ENCODE measurements at regions not wholly inside any gene's neighbourhood (a gene's known extent, or its start where the extent isn't known, plus 50 kb on each side); places are given as distances from the start of the nearest gene placed in this dataset.
A peak's percentile ranks its signal among the peaks of the same experiment; 100 is the strongest.
"Not testable (repeated sequence)": the region's sequence is repeated elsewhere in the genome, so short reads cannot be mapped to it uniquely, and the experiment has no call there.

DNA sequence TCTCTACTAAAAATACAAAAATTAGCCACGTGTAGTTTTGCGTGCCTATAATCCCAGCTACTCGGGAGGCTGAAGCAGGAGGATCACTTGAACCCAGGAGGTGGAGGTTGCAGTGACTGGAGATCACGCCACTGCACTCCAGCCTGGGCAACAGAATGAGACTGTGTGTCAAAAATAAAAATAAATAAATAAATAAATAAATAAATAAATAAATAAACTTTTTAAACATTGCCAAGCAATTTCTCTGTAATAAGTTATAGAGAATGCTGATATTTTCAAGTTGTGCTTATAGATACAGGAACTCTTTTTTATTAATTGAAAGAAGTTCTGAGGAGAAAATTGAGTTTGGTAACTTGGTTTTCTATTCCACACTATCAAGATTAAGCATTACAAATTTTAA lies 91.9 kb upstream of the ALDH1A1 start:
- not testable (repeated sequence) for H3K36me3 ChIP-seq (ENCODE audit: control insufficient read depth, insufficient read depth, low read length); H3K79me2 ChIP-seq (ENCODE audit: control insufficient read depth, insufficient read depth, low read length); H3K9ac ChIP-seq (ENCODE audit: low read length); H3K4me2 ChIP-seq (ENCODE audit: low read length); H3K18ac ChIP-seq (ENCODE audit: low read length); H3K27me3 ChIP-seq (ENCODE audit: insufficient read depth, low read length, poor library complexity); H3K4me3 ChIP-seq (ENCODE audit: low read length); H4K8ac ChIP-seq (ENCODE audit: low read depth, low read length); H3K56ac ChIP-seq (ENCODE audit: low read length); H4K5ac ChIP-seq (ENCODE audit: low read length); H2BK15ac ChIP-seq (replicated peaks; ENCODE audit: low read depth); H2AK5ac ChIP-seq (ENCODE audit: low read length); DNase-seq; H3K23ac ChIP-seq (ENCODE audit: low read length); H3K79me1 ChIP-seq (ENCODE audit: low read length); H3K27ac ChIP-seq (ENCODE audit: low read depth, low read length); H2BK5ac ChIP-seq (ENCODE audit: low read length); H2BK120ac ChIP-seq (ENCODE audit: low read depth, low read length); H3K4ac ChIP-seq (ENCODE audit: low read depth, low read length); H3K4me1 ChIP-seq (ENCODE audit: control insufficient read depth, low read depth, low read length)
- WGBS (ENCODE audit: extremely low coverage, insufficient coverage, low lambda C conversion rate): no CpG with 5 or more reads among the region's 4 CpGs

DNA sequence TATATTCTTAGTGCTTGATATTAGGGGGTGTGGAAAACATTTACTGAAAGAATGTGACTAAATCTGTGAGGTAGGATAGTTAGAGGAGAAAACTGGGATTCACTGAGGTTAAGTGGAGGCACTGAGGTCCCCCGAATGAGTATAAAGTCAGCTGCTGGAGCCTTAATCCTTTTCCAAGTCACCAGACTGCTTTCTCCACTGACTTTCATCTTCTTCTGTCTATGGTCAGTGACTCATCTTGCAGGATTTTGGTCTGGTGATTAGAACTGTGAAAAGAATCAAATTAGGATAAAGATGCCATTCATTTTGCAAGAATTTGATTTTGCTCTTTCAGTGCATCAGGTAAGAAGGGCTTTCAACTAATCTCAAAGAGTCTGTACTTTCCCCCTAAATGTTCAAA lies 89.3 kb upstream of the ALDH1A1 start:
- no CpG with 5 or more reads among the region's 1 CpG for WGBS (ENCODE audit: extremely low coverage, insufficient coverage, low lambda C conversion rate)
- Histone ChIP-seq H3K4me1 (ENCODE audit: control insufficient read depth, low read depth, low read length) (no peaks in the 10 kb centered on the region), H3K18ac (ENCODE audit: low read length) (no peak overlapping the region), H4K5ac (ENCODE audit: low read length) (no peak overlapping the region), H3K4ac (ENCODE audit: low read depth, low read length) (no peak overlapping the region), H3K23ac (ENCODE audit: low read length) (no peak overlapping the region), H3K4me2 (ENCODE audit: low read length) (no peak overlapping the region), H3K56ac (ENCODE audit: low read length) (no peak overlapping the region), H3K4me3 (ENCODE audit: low read length) (no peak overlapping the region), H3K79me1 (ENCODE audit: low read length) (no peaks in the 10 kb centered on the region), H3K27ac (ENCODE audit: low read depth, low read length) (no peak overlapping the region), H2BK5ac (ENCODE audit: low read length) (no peak overlapping the region), H2BK15ac (replicated peaks; ENCODE audit: low read depth) (no peak overlapping the region), H3K9ac (ENCODE audit: low read length) (no peak overlapping the region), H4K8ac (ENCODE audit: low read depth, low read length) (no peak overlapping the region), H3K36me3 (ENCODE audit: control insufficient read depth, insufficient read depth, low read length) (no peaks in the 10 kb centered on the region), H3K79me2 (ENCODE audit: control insufficient read depth, insufficient read depth, low read length) (no peaks in the 10 kb centered on the region), H3K27me3 (ENCODE audit: insufficient read depth, low read length, poor library complexity) (no peaks in the 10 kb centered on the region), H2BK120ac (ENCODE audit: low read depth, low read length) (no peak overlapping the region), H2AK5ac (ENCODE audit: low read length) (no peak overlapping the region)
- peak; percentile 37 for DNase-seq

DNA sequence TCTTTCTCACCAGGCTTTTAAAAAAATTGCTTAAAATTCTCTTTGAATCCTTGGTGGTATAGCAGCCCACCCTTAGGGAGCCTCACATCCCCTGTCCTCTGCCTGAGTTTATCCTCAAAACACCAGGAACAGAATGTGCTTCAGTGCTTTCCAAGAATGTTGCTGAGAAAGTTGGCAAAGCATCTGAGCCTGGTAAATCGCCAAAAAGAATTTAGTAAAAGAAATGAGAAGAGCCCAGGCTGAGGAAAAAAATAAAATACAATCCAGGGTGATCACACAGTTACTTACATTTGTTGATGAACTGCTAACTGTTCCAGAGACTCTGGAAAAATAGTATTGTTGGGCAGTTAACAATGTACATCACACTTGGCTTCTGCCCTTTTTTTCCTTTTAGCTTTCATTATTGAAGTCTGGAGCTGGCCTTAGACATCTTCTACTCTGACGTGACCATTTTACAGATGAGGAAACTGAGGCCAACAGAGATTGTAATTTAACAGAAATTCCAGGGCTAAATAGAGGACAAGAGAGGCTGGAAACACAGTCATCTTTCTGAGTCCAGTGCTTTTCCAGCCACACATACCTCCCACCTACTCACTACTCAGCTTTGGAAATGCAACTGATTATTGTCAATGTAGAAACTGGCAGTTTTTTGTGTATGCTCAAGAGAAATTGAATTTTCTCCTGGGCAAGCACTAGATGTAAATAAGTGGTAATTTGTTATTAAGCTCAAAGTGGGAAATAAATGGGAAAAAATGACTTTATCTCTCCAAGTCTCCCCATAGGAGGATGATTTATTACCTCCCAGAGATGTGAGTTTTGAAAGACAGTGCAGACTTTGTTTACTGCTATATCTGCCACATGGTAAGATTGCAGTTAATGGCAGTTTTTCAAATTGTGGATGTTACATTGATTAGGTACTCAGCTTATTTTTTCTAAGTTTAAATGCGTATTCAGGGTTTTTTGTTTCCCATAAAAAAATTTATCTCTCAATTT lies 86.7 kb upstream of the ALDH1A1 start:
- no CpG with 5 or more reads among the region's 3 CpGs for WGBS (ENCODE audit: extremely low coverage, insufficient coverage, low lambda C conversion rate)
- H3K4me3 ChIP-seq (ENCODE audit: low read length): no peak overlapping the region

DNA sequence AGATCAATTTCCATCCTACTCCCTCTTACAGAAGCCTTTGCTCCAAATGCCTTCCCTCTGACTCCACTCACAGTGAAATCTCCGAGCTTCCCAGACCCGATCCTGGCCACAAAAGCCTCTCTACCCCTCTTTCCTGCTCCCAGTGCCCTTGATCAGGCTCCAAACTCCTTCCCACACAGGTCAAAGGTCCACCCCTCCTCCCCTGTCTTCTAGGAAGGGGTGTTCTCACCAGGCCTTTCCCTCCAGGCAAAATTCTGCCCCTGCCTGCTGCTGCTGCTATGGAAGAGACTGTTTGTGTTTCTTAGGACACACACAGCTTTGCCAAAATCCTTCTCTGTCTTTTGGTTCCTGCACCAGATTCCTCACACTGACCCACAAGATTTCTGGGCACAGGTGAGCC lies 85.8 kb upstream of the ALDH1A1 start:
- no peak overlapping the region for H2AK5ac ChIP-seq (ENCODE audit: low read length)
- H3K9ac ChIP-seq (ENCODE audit: low read length): no peak overlapping the region
- no CpG with 5 or more reads among the region's 2 CpGs for WGBS (ENCODE audit: extremely low coverage, insufficient coverage, low lambda C conversion rate)
- no peaks in the 10 kb centered on the region for H3K79me1 ChIP-seq (ENCODE audit: low read length)
- H2BK120ac ChIP-seq (ENCODE audit: low read depth, low read length): no peak overlapping the region
- H3K23ac ChIP-seq (ENCODE audit: low read length): no peak overlapping the region
- no peak overlapping the region for H3K18ac ChIP-seq (ENCODE audit: low read length)
- H3K56ac ChIP-seq (ENCODE audit: low read length): no peak overlapping the region
- no peak overlapping the region for H3K4me3 ChIP-seq (ENCODE audit: low read length)
- no peak overlapping the region for H2BK5ac ChIP-seq (ENCODE audit: low read length)
- no peaks in the 10 kb centered on the region for H3K4me1 ChIP-seq (ENCODE audit: control insufficient read depth, low read depth, low read length)
- H3K27me3 ChIP-seq (ENCODE audit: insufficient read depth, low read length, poor library complexity): no peaks in the 10 kb centered on the region
- H3K36me3 ChIP-seq (ENCODE audit: control insufficient read depth, insufficient read depth, low read length): no peaks in the 10 kb centered on the region
- no peak overlapping the region for H3K27ac ChIP-seq (ENCODE audit: low read depth, low read length)
- no peak overlapping the region for H3K4ac ChIP-seq (ENCODE audit: low read depth, low read length)
- H4K8ac ChIP-seq (ENCODE audit: low read depth, low read length): no peak overlapping the region
- no peak overlapping the region for H3K4me2 ChIP-seq (ENCODE audit: low read length)
- H2BK15ac ChIP-seq (replicated peaks; ENCODE audit: low read depth): no peak overlapping the region
- no peaks in the 10 kb centered on the region for H3K79me2 ChIP-seq (ENCODE audit: control insufficient read depth, insufficient read depth, low read length)
- H4K5ac ChIP-seq (ENCODE audit: low read length): no peak overlapping the region
- DNase-seq: peak; percentile 60

More for the DNA sequence above, 86.7 kb upstream of the ALDH1A1 start:
- Histone ChIP-seq H3K4ac (ENCODE audit: low read depth, low read length) (no peak overlapping the region), H4K5ac (ENCODE audit: low read length) (no peak overlapping the region), H3K36me3 (ENCODE audit: control insufficient read depth, insufficient read depth, low read length) (no peaks in the 10 kb centered on the region), H3K79me2 (ENCODE audit: control insufficient read depth, insufficient read depth, low read length) (no peaks in the 10 kb centered on the region), H2AK5ac (ENCODE audit: low read length) (no peak overlapping the region), H3K4me2 (ENCODE audit: low read length) (no peak overlapping the region), H3K56ac (ENCODE audit: low read length) (no peak overlapping the region), H3K27ac (ENCODE audit: low read depth, low read length) (no peak overlapping the region), H3K4me1 (ENCODE audit: control insufficient read depth, low read depth, low read length) (no peaks in the 10 kb centered on the region), H3K79me1 (ENCODE audit: low read length) (no peaks in the 10 kb centered on the region), H3K9ac (ENCODE audit: low read length) (no peak overlapping the region), H2BK5ac (ENCODE audit: low read length) (no peak overlapping the region), H3K23ac (ENCODE audit: low read length) (no peak overlapping the region), H2BK120ac (ENCODE audit: low read depth, low read length) (no peak overlapping the region), H3K18ac (ENCODE audit: low read length) (no peak overlapping the region), H3K27me3 (ENCODE audit: insufficient read depth, low read length, poor library complexity) (no peaks in the 10 kb centered on the region), H4K8ac (ENCODE audit: low read depth, low read length) (no peak overlapping the region), H2BK15ac (replicated peaks; ENCODE audit: low read depth) (peak overlapping the region; percentile 74)
- DNase-seq: no peak

DNA sequence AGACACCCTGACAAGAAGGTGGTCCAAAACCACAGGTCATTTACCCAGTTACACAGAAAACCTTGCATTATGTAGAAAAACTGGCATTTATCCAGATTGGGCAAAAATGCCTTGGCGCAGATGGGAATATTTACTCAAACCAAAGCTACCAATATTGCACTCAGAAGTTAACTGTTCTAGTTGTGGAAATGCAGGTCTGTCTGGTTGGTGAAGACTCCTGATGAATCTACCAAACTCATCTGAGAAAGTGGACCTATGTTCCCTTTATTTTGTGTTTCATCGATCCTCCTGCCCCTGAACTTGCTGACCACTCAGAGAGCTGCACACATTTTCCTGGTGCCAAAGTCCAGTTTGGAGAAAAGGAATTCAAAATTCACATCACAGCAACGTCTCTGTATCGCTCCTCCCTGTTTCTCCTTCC lies 85.2 kb upstream of the ALDH1A1 start:
- Histone ChIP-seq H3K27me3 (ENCODE audit: insufficient read depth, low read length, poor library complexity) (no peaks in the 10 kb centered on the region), H3K27ac (ENCODE audit: low read depth, low read length) (no peak overlapping the region)

More for the DNA sequence above, 85.2 kb upstream of the ALDH1A1 start:
- H4K8ac ChIP-seq (ENCODE audit: low read depth, low read length): no peak overlapping the region
- no peak overlapping the region for H3K18ac ChIP-seq (ENCODE audit: low read length)
- no peak overlapping the region for H3K4me2 ChIP-seq (ENCODE audit: low read length)
- no peak overlapping the region for H3K56ac ChIP-seq (ENCODE audit: low read length)
- DNase-seq: no peak
- H3K4ac ChIP-seq (ENCODE audit: low read depth, low read length): no peak overlapping the region
- no peak overlapping the region for H2BK120ac ChIP-seq (ENCODE audit: low read depth, low read length)
- no CpG with 5 or more reads among the region's 4 CpGs for WGBS (ENCODE audit: extremely low coverage, insufficient coverage, low lambda C conversion rate)
- no peak overlapping the region for H2BK5ac ChIP-seq (ENCODE audit: low read length)
- no peak overlapping the region for H3K9ac ChIP-seq (ENCODE audit: low read length)
- H3K79me2 ChIP-seq (ENCODE audit: control insufficient read depth, insufficient read depth, low read length): no peaks in the 10 kb centered on the region
- no peak overlapping the region for H4K5ac ChIP-seq (ENCODE audit: low read length)
- H3K23ac ChIP-seq (ENCODE audit: low read length): no peak overlapping the region
- H3K79me1 ChIP-seq (ENCODE audit: low read length): no peaks in the 10 kb centered on the region
- H2AK5ac ChIP-seq (ENCODE audit: low read length): no peak overlapping the region
- H3K4me3 ChIP-seq (ENCODE audit: low read length): no peak overlapping the region
- no peaks in the 10 kb centered on the region for H3K4me1 ChIP-seq (ENCODE audit: control insufficient read depth, low read depth, low read length)
- H3K36me3 ChIP-seq (ENCODE audit: control insufficient read depth, insufficient read depth, low read length): no peaks in the 10 kb centered on the region
- no peak overlapping the region for H2BK15ac ChIP-seq (replicated peaks; ENCODE audit: low read depth)
